K562 (cell line): ENCODE measurements at regions not wholly inside any gene's neighbourhood (a gene's known extent, or its start where the extent isn't known, plus 50 kb on each side); places are given as distances from the start of the nearest gene placed in this dataset.

Source experiments
- ATAC-seq: fragments of 200-7000 bp; cut with Tn5 transposase; 3 replicates; pipeline ENCODE4 v1.9.1; 2020; ENCODE audit warnings: moderate library complexity
- BruUV-seq: library from RNA; stranded (reverse); fragments of 400-500 nt; replicated peaks from 2 replicates; lab custom pipeline; 2021; lab: Mats Ljungman, UMichigan
- CTCF ChIA-PET: fragments of 300-600 bp; formaldehyde crosslinking; extraction: SDS; loops from one replicate; lab custom pipeline; 2021; ENCODE audit warnings: low intra/inter-chr PET ratio; lab: Yijun Ruan, JAX
- POLR2A ChIA-PET: fragments of 300-600, 350-650 bp; sonication (Branson Sonifier 250); formaldehyde crosslinking; extraction: SDS; loops from one replicate; lab custom pipeline; 2021; ENCODE audit warnings: antibody characterized with exemption, inconsistent platforms; lab: Yijun Ruan, JAX
- DNase-seq, 4 experiments: peaks; one replicate each; pipeline versions ENCODE4 v3.0.0 to v3.0.0-alpha.2; 2011 to 2018; ENCODE audit warnings: low spot score in 3 of 4, mixed read lengths in 3 of 4; ENCODE audit errors: extremely low read depth in 1 of 4
- FAIRE-seq: peaks from 2 replicates; lab custom pipeline; 2011; peaks lifted over from hg19 to GRCh38; lab: Jason Lieb, UNC
- H2AFZ ChIP-seq: 2 replicates; pipeline ENCODE4 v1.6.0; 2011; ENCODE audit warnings: low read depth, low read length, control low read depth, inconsistent platforms
- H3K27ac ChIP-seq: fragments of 200-600 bp; 3 replicates; pipeline ENCODE4 v1.8.0; 2011; ENCODE audit warnings: low read depth, mild to moderate bottlenecking, control low read depth, inconsistent platforms, low read length, moderate library complexity, mixed read lengths; ENCODE audit errors: extremely low read depth
- H3K27me3 ChIP-seq, 2 experiments: fragments of 300-600 bp in 1 of 2; 2 replicates in 1 of 2; 3 replicates in 1 of 2; pipeline versions ENCODE4 v1.6.0 to v1.8.0; 2011; ENCODE audit warnings: inconsistent platforms in 2 of 2, low read length in 2 of 2, mild to moderate bottlenecking in 1 of 2, mixed read lengths in 1 of 2, moderate library complexity in 1 of 2; ENCODE audit not compliant: control insufficient read depth in 2 of 2, insufficient read depth in 2 of 2
- H3K36me3 ChIP-seq: fragments of 300-600 bp; 3 replicates; pipeline ENCODE4 v1.8.0; 2011; ENCODE audit warnings: mild to moderate bottlenecking, low read length, inconsistent platforms; ENCODE audit not compliant: control insufficient read depth, insufficient read depth
- H3K4me1 ChIP-seq, 2 experiments: fragments of 200-600 bp in 1 of 2; replicated peaks in 1 of 2; 2 replicates in 1 of 2; 3 replicates in 1 of 2; pipeline versions ENCODE4 v1.5.1 to v1.8.0; 2011; ENCODE audit warnings: inconsistent platforms in 2 of 2, low read length in 2 of 2, mild to moderate bottlenecking in 1 of 2, mixed read lengths in 1 of 2, moderate library complexity in 1 of 2; ENCODE audit not compliant: control insufficient read depth in 2 of 2, insufficient read depth in 2 of 2
- H3K4me2 ChIP-seq: 2 replicates; pipeline ENCODE4 v1.6.1; 2011; ENCODE audit warnings: low read length, control low read depth, inconsistent platforms, mixed read lengths; ENCODE audit not compliant: insufficient read depth
- H3K4me3 ChIP-seq: fragments of 200-600 bp; sonication (generic), shearing (Covaris generic); 2 replicates; pipeline ENCODE4 v1.5.1; 2016; ENCODE audit warnings: control low read depth, inconsistent platforms
- H3K79me2 ChIP-seq: fragments of 200-600 bp; 3 replicates; pipeline ENCODE4 v1.8.0; 2011; ENCODE audit warnings: low read length, inconsistent platforms; ENCODE audit not compliant: control insufficient read depth, insufficient read depth
- H3K9ac ChIP-seq, 2 experiments: 2 replicates each; pipeline versions ENCODE4 v1.6.0 to v1.6.1; 2011; ENCODE audit warnings: low read depth in 2 of 2, low read length in 2 of 2, control low read depth in 1 of 2, inconsistent platforms in 1 of 2, mild to moderate bottlenecking in 1 of 2, mixed read lengths in 1 of 2; ENCODE audit not compliant: insufficient read depth in 1 of 2
- H3K9me1 ChIP-seq: one replicate; pipeline ENCODE4 v1.6.0; 2011; ENCODE audit warnings: inconsistent platforms, mild to moderate bottlenecking, low read length, moderate library complexity; ENCODE audit not compliant: control insufficient read depth, insufficient read depth
- H3K9me3 ChIP-seq: replicated peaks from 2 replicates; pipeline ENCODE4 v1.5.1; 2011; ENCODE audit warnings: low read depth, low read length, inconsistent platforms; ENCODE audit not compliant: control insufficient read depth, insufficient read depth
- H4K20me1 ChIP-seq: replicated peaks from 2 replicates; pipeline ENCODE4 v1.6.1; 2011; ENCODE audit warnings: low read length, inconsistent platforms, mixed read lengths; ENCODE audit not compliant: control insufficient read depth, insufficient read depth
- CBX2 ChIP-seq: fragments of 200-600 bp; sonication (generic); IDR thresholded peaks from one replicate; pipeline ENCODE4 v1.6.1; 2012; ENCODE audit warnings: mild to moderate bottlenecking, low read length, inconsistent platforms; ENCODE audit not compliant: insufficient read depth, poor library complexity, severe bottlenecking
- GABPB1 ChIP-seq: sonication (generic); formaldehyde crosslinking; IDR thresholded peaks from 2 replicates; pipeline ENCODE4 v1.8.0; 2022; ENCODE audit warnings: mild to moderate bottlenecking, missing genetic modification reagents
- JUNB ChIP-seq: fragments of 450-650 bp; formaldehyde crosslinking; conservative IDR thresholded peaks from 2 replicates; pipeline ENCODE4 v1.4.0; 2020; ENCODE audit warnings: mild to moderate bottlenecking
- NFE2 ChIP-seq: IDR thresholded peaks from 2 replicates; pipeline ENCODE4 v1.6.1; 2014; ENCODE audit warnings: antibody characterized with exemption, low read depth
- NUFIP1 ChIP-seq: fragments of 450-650 bp; IDR thresholded peaks from 2 replicates; pipeline ENCODE4 v1.6.1; 2018; ENCODE audit not compliant: partially characterized antibody
- POU5F1 ChIP-seq: fragments of 150-350 bp; IDR thresholded peaks from 2 replicates; pipeline ENCODE4 v1.6.1; 2014; ENCODE audit warnings: borderline replicate concordance, low read length, low read depth, mild to moderate bottlenecking; ENCODE audit not compliant: partially characterized antibody
- SMARCA5 ChIP-seq: fragments of 450-650 bp; IDR thresholded peaks from 2 replicates; pipeline ENCODE4 v1.6.1; 2016
- SP2 ChIP-seq: IDR thresholded peaks from 2 replicates; pipeline ENCODE4 v1.6.1; 2011; ENCODE audit warnings: mild to moderate bottlenecking, low read depth, low read length, moderate library complexity; ENCODE audit not compliant: poor library complexity, severe bottlenecking; ENCODE audit errors: extremely low read depth
- ZNF12 ChIP-seq: sonication (generic); formaldehyde crosslinking; IDR thresholded peaks from 2 replicates; pipeline ENCODE4 v1.4.0; 2020; ENCODE audit warnings: mild to moderate bottlenecking, missing genetic modification reagents
- ZNF197 ChIP-seq: fragments of 200-800 bp; sonication (Bioruptor generic); IDR thresholded peaks from 2 replicates; pipeline ENCODE4 v1.6.1; 2016; ENCODE audit warnings: low read depth, missing genetic modification characterization, missing compliant biosample characterization
- ZNF384 ChIP-seq: IDR thresholded peaks from 2 replicates; pipeline ENCODE4 v1.6.1; 2012; ENCODE audit warnings: low read depth, low read length, improper control_type of control experiment
- ZNF561 ChIP-seq: fragments of 450-650 bp; formaldehyde crosslinking; conservative IDR thresholded peaks from 2 replicates; pipeline ENCODE4 v1.4.0; 2020; ENCODE audit warnings: mild to moderate bottlenecking, moderate library complexity
- WGBS: fragments of 100-300 bp; shearing (Covaris generic); methylation state at CpG from one replicate; pipeline ENCODE4 v1.1.6; 2016; ENCODE audit warnings: low coverage, mixed read lengths; ENCODE audit not compliant: insufficient coverage; ENCODE audit errors: missing lambda C conversion rate; 5-methylcytosine and 5-hydroxymethylcytosine counted together
- in situ Hi-C: fragments of 300-500 bp; cut with MboI; formaldehyde crosslinking; loops from 4 replicates; pipeline ENCODE4 v1.15.0; 2018; ENCODE audit warnings: inconsistent platforms, mixed read lengths
- intact Hi-C: fragments of 100-400 bp; cut with micrococcal nuclease; formaldehyde crosslinking; loops from 2 replicates; pipeline ENCODE4 v1.14.2; 2022
- TF ChIP-seq, protein P1 (sequence below): fragments of 250-450 bp; sonication (Bioruptor Pico); IDR thresholded peaks from 2 replicates; pipeline ENCODE4 v1.4.0; 2020
- TF ChIP-seq, protein P2 (sequence below): fragments of 250-450 bp; sonication (Bioruptor Pico); IDR thresholded peaks from 2 replicates; pipeline ENCODE4 v1.5.0; 2021; ENCODE audit warnings: mild to moderate bottlenecking, borderline replicate concordance

DNA sequence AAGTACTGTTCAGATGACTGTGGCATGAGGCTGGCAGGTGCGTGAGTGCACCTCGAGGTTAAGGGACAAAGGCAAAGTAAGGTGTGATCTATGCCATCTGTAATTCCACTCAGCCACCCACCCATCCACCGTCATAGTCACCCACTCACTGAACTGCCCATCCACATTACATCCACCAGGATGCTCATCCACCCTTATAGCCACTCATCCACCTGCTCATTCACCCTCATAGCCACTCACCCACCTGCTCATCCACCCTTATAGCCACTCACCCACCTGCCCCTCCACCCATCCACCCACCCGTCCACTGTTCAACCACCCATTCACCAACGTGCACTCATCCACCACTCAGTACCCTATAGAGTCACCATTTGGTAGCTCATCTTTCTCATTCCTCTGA is 64.1 kb upstream of the UXT start (continued):
- TF ChIP-seq CBX2 = no peak
- TF ChIP-seq NUFIP1 = no peak
- no peak for TF ChIP-seq NFE2
- TF ChIP-seq ZNF384 = no peak
- no peak for TF ChIP-seq GABPB1 (CRISPR knock-in tag)
- TF ChIP-seq POU5F1 = no peak
- TF ChIP-seq ZNF197 (CRISPR knock-in tag) = no peak
- no peak for TF ChIP-seq SMARCA5

DNA sequence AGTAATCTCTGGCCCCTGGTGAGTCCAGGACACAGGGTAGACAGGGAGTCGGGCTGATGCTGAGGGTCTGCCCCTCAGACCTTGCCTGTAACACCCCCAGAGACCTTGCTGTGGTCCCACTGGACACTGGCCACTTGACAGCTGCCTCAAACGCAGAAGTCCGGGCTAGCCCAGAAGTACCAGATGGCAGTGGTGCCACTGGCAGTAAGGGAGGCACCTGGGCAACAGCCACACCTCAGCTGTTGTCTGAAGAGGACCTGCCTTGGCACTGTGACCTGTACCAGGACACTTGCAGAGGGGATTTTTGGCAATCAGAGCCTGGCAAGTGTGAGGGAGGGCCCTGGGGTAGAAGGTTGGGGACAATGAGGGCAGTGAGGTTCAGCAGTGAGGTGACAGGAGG is 63.3 kb upstream of the UXT start:
- no peak for TF ChIP-seq JUNB
- TF ChIP-seq, protein P1, sequence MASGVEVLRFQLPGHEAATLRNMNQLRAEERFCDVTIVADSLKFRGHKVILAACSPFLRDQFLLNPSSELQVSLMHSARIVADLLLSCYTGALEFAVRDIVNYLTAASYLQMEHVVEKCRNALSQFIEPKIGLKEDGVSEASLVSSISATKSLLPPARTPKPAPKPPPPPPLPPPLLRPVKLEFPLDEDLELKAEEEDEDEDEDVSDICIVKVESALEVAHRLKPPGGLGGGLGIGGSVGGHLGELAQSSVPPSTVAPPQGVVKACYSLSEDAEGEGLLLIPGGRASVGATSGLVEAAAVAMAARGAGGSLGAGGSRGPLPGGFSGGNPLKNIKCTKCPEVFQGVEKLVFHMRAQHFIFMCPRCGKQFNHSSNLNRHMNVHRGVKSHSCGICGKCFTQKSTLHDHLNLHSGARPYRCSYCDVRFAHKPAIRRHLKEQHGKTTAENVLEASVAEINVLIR (CRISPR knock-in tag) = no peak
- TF ChIP-seq SP2 = no peak
- TF ChIP-seq, protein P2, sequence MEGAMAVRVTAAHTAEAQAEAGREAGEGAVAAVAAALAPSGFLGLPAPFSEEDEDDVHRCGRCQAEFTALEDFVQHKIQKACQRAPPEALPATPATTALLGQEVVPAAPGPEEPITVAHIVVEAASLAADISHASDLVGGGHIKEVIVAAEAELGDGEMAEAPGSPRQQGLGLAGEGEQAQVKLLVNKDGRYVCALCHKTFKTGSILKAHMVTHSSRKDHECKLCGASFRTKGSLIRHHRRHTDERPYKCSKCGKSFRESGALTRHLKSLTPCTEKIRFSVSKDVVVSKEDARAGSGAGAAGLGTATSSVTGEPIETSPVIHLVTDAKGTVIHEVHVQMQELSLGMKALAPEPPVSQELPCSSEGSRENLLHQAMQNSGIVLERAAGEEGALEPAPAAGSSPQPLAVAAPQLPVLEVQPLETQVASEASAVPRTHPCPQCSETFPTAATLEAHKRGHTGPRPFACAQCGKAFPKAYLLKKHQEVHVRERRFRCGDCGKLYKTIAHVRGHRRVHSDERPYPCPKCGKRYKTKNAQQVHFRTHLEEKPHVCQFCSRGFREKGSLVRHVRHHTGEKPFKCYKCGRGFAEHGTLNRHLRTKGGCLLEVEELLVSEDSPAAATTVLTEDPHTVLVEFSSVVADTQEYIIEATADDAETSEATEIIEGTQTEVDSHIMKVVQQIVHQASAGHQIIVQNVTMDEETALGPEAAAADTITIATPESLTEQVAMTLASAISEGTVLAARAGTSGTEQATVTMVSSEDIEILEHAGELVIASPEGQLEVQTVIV = no peak
- no peak for TF ChIP-seq ZNF12 (CRISPR knock-in tag)
- no peak for TF ChIP-seq ZNF561 (CRISPR knock-in tag)
- H3K36me3 ChIP-seq = no peaks in the 10 kb centered on the region
- H3K4me3 ChIP-seq = no peak overlapping the region
- no peaks in the 10 kb centered on the region for H4K20me1 ChIP-seq
- H3K27ac ChIP-seq = no peak overlapping the region
- no peak overlapping the region for H3K4me2 ChIP-seq
- ATAC-seq (no peak), DNase-seq (no peak), FAIRE-seq (no peak)
- CTCF ChIA-PET = no interaction called here
- H3K9ac ChIP-seq = no peak overlapping the region
- WGBS = 61% methylated on average over 3 of the region's 3 CpGs
- no TSS peak for BruUV-seq
- peaks cover 0 to 4% of the 10 kb centered on the region in 2 experiments; a peak in 3 of 5 replicates for H3K4me1 ChIP-seq
- H3K79me2 ChIP-seq = no peaks in the 10 kb centered on the region
- H3K27me3 ChIP-seq = peaks cover 0 to 9% of the 10 kb centered on the region in 2 experiments; a peak in 1 of 5 replicates
- H3K9me1 ChIP-seq = no peaks in the 10 kb centered on the region
- H3K9me3 ChIP-seq = no peaks in the 10 kb centered on the region
- POLR2A ChIA-PET = no interaction called here
- in situ Hi-C loops = loop anchor here (5.0 kb wide), 2 partner anchors 45 to 160 kb away; partner anchors contain the start of gene ARAF
- H2AFZ ChIP-seq = no peak overlapping the region
- intact Hi-C loops = loop anchor here (2.0 kb wide), 1 partner anchor 39 kb away; no protein-coding TSS in a partner anchor
